HG03558 (cell line): ENCODE measurements at regions not wholly inside any gene's neighbourhood (a gene's known extent, or its start where the extent isn't known, plus 50 kb on each side); places are given as distances from the start of the nearest gene placed in this dataset.
"Not testable (repeated sequence)": the region's sequence is repeated elsewhere in the genome, so short reads cannot be mapped to it uniquely, and the experiment has no call there.

Source experiments
- ATAC-seq: cut with Tn5 transposase; IDR thresholded peaks from one replicate; pipeline ENCODE4 v1.9.1; 2021; ENCODE audit warnings: moderate number of reproducible peaks; ENCODE audit not compliant: unreplicated experiment; ENCODE audit errors: extremely low read depth

DNA sequence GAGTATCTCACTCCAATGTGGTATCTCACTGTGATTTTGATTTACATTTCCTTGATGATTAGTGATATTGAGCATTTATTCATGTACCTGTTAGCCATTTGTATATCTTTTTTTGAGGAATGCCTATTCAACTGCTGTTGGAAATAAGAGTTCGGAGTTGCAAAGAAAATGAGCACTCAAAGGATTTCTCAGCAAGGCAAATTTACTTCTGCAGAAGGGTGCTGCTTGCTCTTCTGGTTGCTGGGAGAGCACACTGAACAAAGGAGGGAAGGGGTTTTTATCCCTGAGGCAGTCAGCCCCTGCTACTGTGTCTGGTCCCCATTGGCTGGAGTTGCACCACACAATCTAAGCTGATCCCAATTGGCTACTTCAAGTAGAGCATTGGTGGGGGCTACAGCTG is 822.4 kb upstream of the ADGRB3 start:
- ATAC-seq = no peak

DNA sequence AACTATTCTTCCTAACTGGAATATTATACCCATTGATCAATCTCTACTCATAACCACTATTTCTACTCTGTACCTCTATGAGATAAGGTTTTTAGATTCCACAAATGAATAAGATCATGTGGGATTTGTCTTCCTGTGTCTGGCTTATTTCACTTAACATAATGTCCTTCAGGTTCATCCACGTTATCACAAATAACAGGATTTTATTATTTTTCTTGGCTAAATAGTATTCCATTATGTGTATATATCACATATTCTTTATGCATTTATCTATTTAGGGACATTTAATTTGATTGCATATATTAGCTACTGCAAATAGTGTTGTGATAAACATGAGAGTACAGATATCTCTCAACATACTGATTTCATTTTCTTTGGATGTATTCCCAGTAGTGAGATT is 823.0 kb upstream of the ADGRB3 start:
- ATAC-seq = no peak

DNA sequence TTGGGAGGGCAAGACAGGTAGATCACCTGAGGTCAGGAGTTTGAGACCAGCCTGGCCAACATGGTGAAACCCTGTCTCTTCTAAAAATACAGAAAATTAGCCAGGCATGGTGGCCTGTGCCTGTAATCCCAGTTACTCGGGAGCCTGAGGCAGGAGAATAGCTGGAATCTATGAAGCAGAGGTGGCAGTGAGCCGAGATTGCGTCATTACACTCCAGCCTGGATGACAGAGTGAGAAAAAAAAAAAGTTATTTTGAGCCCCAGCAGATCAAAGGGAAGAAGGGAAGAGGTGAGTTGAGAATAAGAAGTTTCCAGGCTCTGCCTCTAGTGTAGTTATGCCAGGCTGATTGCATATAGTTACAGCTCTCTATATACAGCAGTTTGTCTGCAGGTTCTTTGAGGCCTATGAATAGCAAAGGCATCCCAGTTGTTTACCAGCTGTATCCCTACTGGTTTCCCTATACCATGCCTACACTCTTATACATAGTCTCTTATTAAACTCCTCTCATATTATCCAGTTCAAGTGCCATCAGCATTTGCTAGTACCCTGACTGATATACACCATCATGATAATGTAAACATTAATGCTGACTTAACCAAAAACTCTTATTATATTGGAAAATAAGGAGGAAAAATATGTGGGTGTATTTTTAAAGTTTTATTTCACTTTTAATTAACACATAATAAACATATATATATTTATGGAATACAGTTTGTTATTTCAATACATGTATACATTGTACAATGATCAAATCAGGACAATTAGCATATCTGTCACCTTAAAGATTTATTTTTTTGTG is 823.6 kb upstream of the ADGRB3 start:
- no peak for ATAC-seq

GRCh38 chr6:67804808-67805207 is 830.3 kb upstream of the ADGRB3 start:
- ATAC-seq = not testable (repeated sequence)

DNA sequence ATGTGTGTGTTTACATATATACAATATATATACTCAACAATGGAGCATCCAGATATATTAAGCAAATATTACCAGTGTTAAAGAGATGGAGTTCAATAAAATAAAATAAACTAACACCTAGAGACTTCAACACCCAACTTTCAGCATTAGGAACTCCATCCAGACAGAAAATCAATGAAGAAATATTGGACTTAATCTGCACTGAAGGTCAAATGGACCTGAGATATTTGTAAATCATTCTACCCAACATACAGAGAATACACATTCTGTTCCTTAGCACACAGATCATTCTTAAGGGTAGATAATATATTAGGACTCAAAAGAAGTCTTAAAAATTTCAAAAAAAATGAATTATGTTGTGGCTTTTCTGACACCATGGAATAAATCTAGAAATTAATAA is 832.3 kb upstream of the ADGRB3 start:
- ATAC-seq = no peak

GRCh38 chr6:67792996-67793395 is 842.1 kb upstream of the ADGRB3 start:
- no peak for ATAC-seq

- no peak for ATAC-seq
Observed at GRCh38 chr6:67790569-67790968, 844.5 kb upstream of the ADGRB3 start.

DNA sequence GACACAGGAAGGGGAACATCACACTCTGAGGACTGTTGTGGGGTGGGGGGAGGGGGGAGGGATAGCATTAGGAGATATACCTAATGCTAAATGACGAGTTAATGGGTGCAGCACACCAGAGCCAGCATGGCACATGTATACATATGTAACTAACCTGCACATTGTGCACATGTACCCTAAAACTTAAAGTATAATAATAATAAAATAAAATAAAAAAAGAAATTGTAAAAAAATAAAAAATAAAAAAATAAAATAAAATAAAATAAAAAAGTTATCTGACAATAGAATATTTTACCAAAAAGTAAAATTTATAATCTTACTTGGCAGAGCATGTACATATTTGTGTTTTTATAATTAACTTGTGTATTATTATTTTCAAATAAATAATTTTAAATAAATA is 848.0 kb upstream of the ADGRB3 start:
- ATAC-seq = not testable (repeated sequence)

- no peak for ATAC-seq
Observed at GRCh38 chr6:67779876-67780275, 855.2 kb upstream of the ADGRB3 start.

DNA sequence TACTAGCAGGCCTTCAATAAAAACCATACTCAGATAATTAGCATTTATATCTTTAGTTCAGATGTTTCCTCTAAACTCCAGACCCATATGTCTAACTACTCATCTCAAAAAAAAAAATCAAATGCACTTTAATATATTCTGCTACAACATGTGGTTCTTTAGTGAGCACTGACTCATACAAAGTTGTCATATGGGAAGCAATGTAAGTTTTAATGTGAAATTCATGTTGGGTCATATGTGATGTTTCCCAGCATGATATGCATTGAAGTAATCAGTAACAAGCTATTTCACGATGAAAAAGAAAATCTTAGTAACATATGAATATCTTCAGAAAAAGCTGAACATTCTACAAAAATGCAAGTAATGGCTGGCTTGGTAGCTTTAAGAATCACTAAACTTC is 859.7 kb upstream of the ADGRB3 start:
- ATAC-seq = no peak

GRCh38 chr6:67768972-67769371 is 866.1 kb upstream of the ADGRB3 start:
- no peak for ATAC-seq

DNA sequence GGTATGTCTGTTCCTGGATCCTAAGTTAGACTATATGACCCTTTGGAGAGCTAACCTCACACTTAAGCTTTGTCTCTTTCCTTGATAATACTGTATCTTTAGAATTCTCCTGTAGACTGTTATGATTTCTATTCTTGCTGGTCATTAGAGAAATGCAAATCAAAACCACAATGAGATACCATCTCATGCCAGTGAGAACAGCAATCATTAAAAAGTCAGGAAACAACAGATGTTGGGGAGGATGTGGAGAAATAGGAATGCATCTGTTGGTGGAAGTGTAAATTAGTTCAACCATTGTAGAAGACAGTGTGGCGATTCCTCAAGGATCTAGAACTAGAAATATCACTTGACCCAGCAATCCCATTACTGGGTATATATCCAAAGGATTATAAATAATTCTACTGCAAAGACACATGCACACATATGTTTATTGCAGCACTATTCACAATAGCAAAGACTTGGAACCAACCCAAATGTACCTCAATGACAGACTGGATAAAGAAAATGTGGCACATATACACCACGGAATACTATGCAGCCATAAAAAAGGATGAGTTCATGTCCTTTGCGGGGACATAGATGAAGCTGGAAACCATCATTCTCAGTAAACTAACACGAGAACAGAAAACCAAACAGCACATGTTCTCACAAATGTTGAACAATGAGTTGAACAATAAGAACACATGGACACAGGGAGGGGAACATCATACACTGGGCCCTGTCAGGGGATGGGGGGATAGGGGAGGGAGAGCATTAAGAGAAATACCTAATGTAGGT is 867.8 kb upstream of the ADGRB3 start:
- ATAC-seq = not testable (repeated sequence)

- ATAC-seq = no peak
Observed at GRCh38 chr6:67766057-67766456, 869.0 kb upstream of the ADGRB3 start.

GRCh38 chr6:67759001-67759400 is 876.1 kb upstream of the ADGRB3 start:
- no peak for ATAC-seq

DNA sequence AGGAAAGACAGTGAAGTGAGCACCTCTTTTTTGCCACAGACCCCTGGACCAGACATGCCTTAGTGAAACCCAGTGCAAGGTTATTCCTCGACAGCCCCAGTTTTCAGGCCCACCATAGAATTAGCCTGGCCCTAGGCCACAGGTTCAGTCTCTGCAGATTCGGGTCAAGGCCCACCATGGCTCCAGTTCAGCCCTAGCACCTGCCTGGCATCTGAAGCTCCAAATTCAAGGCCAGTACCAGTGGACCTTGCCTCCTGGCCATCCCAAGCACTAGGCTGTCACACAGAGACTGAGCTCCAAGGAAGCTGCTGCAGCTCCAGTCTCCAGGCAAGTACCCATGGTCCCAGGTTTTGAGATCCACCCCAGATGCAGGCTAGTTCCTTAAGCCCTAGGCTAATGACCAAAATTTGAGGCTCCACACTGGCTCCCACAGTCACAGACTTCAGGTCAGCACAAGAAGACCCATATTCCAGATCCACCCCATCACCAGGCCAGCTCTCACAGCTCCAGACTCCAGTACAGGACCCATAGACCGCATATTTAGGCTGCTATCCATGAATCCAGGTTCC is 877.5 kb upstream of the ADGRB3 start:
- ATAC-seq = no peak

GRCh38 chr6:67748521-67748920 is 886.6 kb upstream of the ADGRB3 start:
- ATAC-seq = no peak

DNA sequence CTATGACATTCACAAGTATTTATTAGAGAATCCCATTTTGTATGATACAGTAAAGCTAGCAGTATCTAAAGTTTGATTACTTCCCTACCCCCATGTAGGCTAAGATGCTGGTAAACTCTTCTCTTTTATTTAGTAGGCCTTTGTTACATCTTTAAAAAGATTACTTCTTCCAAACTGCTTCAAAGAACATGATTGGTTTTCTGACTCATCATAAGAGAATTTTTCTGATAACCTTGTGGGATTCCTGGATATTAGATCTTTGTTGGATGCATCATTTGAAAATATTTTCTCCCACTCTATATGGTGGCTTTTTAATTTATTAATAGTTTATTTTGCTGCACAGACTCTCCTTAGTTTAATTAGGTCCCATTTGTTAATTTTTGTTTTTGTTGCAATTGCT is 898.3 kb upstream of the ADGRB3 start:
- no peak for ATAC-seq

DNA sequence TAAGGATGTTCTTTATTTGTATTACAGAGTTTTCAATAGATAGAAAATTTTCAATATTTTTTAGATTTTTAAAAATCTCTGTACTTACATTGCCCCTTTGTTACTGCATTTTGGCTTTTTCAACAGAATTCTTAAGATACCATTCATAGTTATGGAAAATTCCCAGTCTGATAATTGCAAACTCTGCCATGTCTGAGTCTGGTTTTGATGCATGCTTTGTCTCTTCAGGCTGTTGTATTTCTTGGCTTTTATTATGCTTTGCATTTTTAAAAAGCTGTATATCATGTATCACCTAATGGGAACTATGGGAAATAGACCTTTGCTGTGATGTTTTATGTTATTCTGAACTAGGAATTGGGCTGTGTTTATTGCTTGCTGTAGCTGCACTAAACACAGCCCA is 898.9 kb upstream of the ADGRB3 start:
- ATAC-seq = no peak

DNA sequence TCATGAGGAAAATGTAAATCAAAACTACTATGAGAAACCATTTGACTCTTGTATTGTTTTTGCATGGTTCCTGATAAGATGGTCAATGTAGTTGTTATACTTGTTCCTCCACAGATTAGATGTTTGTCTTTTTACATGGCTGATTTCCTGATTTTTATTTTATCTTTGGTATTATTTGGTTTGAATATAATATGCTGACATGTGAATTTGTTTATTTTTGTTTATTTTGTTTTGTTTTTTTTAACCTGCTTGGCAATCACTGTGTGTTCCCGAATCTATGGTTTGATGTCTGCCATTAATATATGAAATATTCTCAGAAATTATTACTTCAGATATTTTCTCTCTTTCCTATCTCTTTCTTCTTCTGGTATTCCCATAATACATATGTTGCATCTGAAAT is 899.5 kb upstream of the ADGRB3 start:
- ATAC-seq = no peak

DNA sequence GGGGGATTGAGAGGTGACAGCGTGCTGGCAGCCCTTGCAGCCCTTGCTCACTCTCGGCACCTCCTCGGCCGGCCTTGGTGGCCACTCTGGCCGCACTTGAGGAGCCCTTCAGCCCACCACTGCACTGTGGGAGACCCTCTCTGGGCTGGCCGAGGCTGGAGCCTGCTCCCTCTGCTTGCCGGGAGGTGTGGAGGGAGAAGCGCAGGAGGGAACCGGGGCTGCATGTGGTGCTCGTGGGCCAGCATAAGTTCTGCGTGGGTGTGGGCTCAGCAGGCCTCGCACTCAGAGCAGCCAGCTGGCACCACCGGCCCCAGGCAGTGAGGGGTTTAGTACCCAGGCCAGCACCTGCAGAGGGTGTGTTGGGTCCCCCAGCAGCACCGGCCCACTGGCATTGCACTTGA is 912.2 kb upstream of the ADGRB3 start:
- no peak for ATAC-seq

GRCh38 chr6:67717281-67717680 is 917.8 kb upstream of the ADGRB3 start:
- ATAC-seq = no peak
